Stimulated activated naive CD8-positive, alpha-beta T cell treated with anti-CD3 and anti-CD28 coated beads, Interleukin-15, Interleukin-2, amounts not matched to agents 100 U/mL and 50 U/mL, for 24 hours (primary cell): ENCODE measurements at regions not wholly inside any gene's neighbourhood (a gene's known extent, or its start where the extent isn't known, plus 50 kb on each side); places are given as distances from the start of the nearest gene placed in this dataset.
"Not testable (repeated sequence)": the region's sequence is repeated elsewhere in the genome, so short reads cannot be mapped to it uniquely, and the experiment has no call there.

ENCODE experiments used
- ATAC-seq: fragments of 150-1000 bp; cut with Tn5 transposase; one replicate; pipeline ENCODE4 v1.10.0; 2021
- DNase-seq: peaks from one replicate; pipeline ENCODE4 v3.0.0; 2021

GRCh38 chr15:35695003-35695402 lies 149.0 kb upstream of the DPH6 start:
- ATAC-seq (no peak), DNase-seq (no peak)

- no peak for ATAC-seq
- DNase-seq, result no peak
These were observed 150.8 kb upstream of the DPH6 start for GRCh38 chr15:35696767-35697231.

- ATAC-seq (no peak), DNase-seq (no peak)
These were observed 151.8 kb upstream of the DPH6 start for GRCh38 chr15:35697549-35698299.

GRCh38 chr15:35698331-35698730 lies 152.4 kb upstream of the DPH6 start:
- no peak for ATAC-seq
- DNase-seq, result no peak

- DNase-seq (no peak), ATAC-seq (no peak)
These were observed 153.1 kb upstream of the DPH6 start for GRCh38 chr15:35698966-35699575.

- not testable (repeated sequence) for DNase-seq, ATAC-seq
These were observed 154.2 kb upstream of the DPH6 start for GRCh38 chr15:35700091-35700593.

GRCh38 chr15:35701402-35702046 lies 155.6 kb upstream of the DPH6 start:
- no peak for ATAC-seq

GRCh38 chr15:35702946-35703495 lies 157.1 kb upstream of the DPH6 start:
- ATAC-seq (no peak), DNase-seq (no peak)

More at GRCh38 chr15:35701402-35702046, 155.6 kb upstream of the DPH6 start:
- DNase-seq, result no peak

GRCh38 chr15:35705030-35705883 lies 159.3 kb upstream of the DPH6 start:
- no peak for ATAC-seq
- no peak for DNase-seq

GRCh38 chr15:35705884-35706585 lies 160.1 kb upstream of the DPH6 start:
- DNase-seq, result no peak

GRCh38 chr15:35712956-35713355 lies 167.0 kb upstream of the DPH6 start:
- ATAC-seq (no peak), DNase-seq (no peak)

More at GRCh38 chr15:35705884-35706585, 160.1 kb upstream of the DPH6 start:
- ATAC-seq, result no peak

- DNase-seq, result no peak
- no peak for ATAC-seq
These were observed 167.8 kb upstream of the DPH6 start for GRCh38 chr15:35713733-35714132.

- ATAC-seq (no peak), DNase-seq (no peak)
These were observed 171.8 kb upstream of the DPH6 start for GRCh38 chr15:35717721-35718120.

- no peak for ATAC-seq
- DNase-seq, result no peak
These were observed 174.1 kb upstream of the DPH6 start for GRCh38 chr15:35720019-35720418.

GRCh38 chr15:35720984-35721383 lies 175.0 kb upstream of the DPH6 start:
- DNase-seq (no peak), ATAC-seq (no peak)

- no peak for ATAC-seq
- no peak for DNase-seq
These were observed 175.8 kb upstream of the DPH6 start for GRCh38 chr15:35721751-35722150.

- ATAC-seq, result no peak
- DNase-seq, result no peak
These were observed 176.5 kb upstream of the DPH6 start for GRCh38 chr15:35722501-35722900.

GRCh38 chr15:35723120-35723847 lies 177.3 kb upstream of the DPH6 start:
- ATAC-seq, result no peak
- no peak for DNase-seq

- DNase-seq (no peak), ATAC-seq (no peak)
These were observed 177.9 kb upstream of the DPH6 start for GRCh38 chr15:35723852-35724251.

GRCh38 chr15:35724626-35725025 lies 178.7 kb upstream of the DPH6 start:
- DNase-seq (no peak), ATAC-seq (no peak)
